ENCODE measurements at regions not wholly inside any gene's neighbourhood (a gene's known extent, or its start where the extent isn't known, plus 50 kb on each side); places are given as distances from the start of the nearest gene placed in this dataset.

DNA sequence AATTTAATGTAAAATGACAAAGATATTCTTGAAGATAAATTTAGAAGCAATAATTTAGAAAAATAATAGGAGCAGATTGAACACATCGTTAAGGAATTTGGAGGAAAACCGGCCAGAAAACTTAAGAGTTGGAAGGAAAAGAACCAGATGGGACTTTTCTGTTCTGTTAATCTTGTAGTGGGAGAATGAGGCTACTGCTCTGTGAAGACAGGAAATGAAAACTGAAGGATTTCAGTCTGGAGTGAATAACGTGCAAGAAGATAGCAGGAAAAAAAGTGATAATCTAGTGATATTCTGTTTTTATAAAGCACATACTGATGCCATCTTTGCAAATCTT lies 74.2 kb downstream of the DPPA2 start:
- TF ChIP-seq, protein P1, sequence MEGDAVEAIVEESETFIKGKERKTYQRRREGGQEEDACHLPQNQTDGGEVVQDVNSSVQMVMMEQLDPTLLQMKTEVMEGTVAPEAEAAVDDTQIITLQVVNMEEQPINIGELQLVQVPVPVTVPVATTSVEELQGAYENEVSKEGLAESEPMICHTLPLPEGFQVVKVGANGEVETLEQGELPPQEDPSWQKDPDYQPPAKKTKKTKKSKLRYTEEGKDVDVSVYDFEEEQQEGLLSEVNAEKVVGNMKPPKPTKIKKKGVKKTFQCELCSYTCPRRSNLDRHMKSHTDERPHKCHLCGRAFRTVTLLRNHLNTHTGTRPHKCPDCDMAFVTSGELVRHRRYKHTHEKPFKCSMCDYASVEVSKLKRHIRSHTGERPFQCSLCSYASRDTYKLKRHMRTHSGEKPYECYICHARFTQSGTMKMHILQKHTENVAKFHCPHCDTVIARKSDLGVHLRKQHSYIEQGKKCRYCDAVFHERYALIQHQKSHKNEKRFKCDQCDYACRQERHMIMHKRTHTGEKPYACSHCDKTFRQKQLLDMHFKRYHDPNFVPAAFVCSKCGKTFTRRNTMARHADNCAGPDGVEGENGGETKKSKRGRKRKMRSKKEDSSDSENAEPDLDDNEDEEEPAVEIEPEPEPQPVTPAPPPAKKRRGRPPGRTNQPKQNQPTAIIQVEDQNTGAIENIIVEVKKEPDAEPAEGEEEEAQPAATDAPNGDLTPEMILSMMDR (conservative IDR thresholded peaks at IDR 0.05; ENCODE audit: low read depth, low read length), result no peak
- no peak for TF ChIP-seq EZH2 (IDR thresholded peaks at IDR 0.05; ENCODE audit: borderline replicate concordance, low read depth, low read length, poor library complexity, severe bottlenecking)
